CD4-positive, alpha-beta T cell (primary cell): ENCODE measurements at regions not wholly inside any gene's neighbourhood (a gene's known extent, or its start where the extent isn't known, plus 50 kb on each side); places are given as distances from the start of the nearest gene placed in this dataset.

Source experiments
- ATAC-seq: fragments of 200-7000 bp; cut with Tn5 transposase; one replicate; pipeline ENCODE4 v1.10.0; 2022; ENCODE audit warnings: mild to moderate bottlenecking; ENCODE audit not compliant: poor library complexity
- CTCF ChIA-PET: fragments of 350-600 bp; sonication (Branson Sonifier 250); formaldehyde crosslinking; loops from one replicate; lab custom pipeline; 2021; ENCODE audit warnings: antibody characterized with exemption, inconsistent platforms; lab: Charles Lee
- POLR2A ChIA-PET: fragments of 350-600 bp; sonication (Branson Sonifier 250); formaldehyde crosslinking; loops from one replicate; lab custom pipeline; 2021; ENCODE audit warnings: antibody characterized with exemption, inconsistent platforms; lab: Charles Lee
- DNase-seq, 14 experiments: peaks; one replicate each; pipeline ENCODE4 v3.0.0-alpha.2; 2013 to 2020; ENCODE audit warnings: mixed read lengths in 2 of 14
- H3K27ac ChIP-seq, 2 donors: one replicate each; pipeline versions ENCODE4 v1.5.1 to v1.7.0; 2013; ENCODE audit warnings: low read length in 2 of 2, low read depth in 1 of 2, mild to moderate bottlenecking in 1 of 2
- H3K27me3 ChIP-seq, 2 experiments: 1 replicate in 1 of 2; 2 replicates in 1 of 2; pipeline versions ENCODE4 v1.6.1 to v1.7.0; 2013; ENCODE audit warnings: low read length in 2 of 2, control low read depth in 1 of 2, mild to moderate bottlenecking in 1 of 2, moderate library complexity in 1 of 2; ENCODE audit not compliant: insufficient read depth in 2 of 2, control insufficient read depth in 1 of 2
- H3K36me3 ChIP-seq: one replicate; pipeline ENCODE4 v1.6.1; 2013; ENCODE audit warnings: low read length, control low read depth; ENCODE audit not compliant: insufficient read depth
- H3K4me1 ChIP-seq: one replicate; pipeline ENCODE4 v1.6.1; 2013; ENCODE audit warnings: low read length, control low read depth; ENCODE audit not compliant: insufficient read depth
- H3K4me3 ChIP-seq: one replicate; pipeline ENCODE4 v1.5.1; 2013; ENCODE audit warnings: mild to moderate bottlenecking, low read length, moderate library complexity
- H3K9me3 ChIP-seq, 2 experiments: 1 replicate in 1 of 2; 2 replicates in 1 of 2; pipeline versions ENCODE4 v1.6.1 to v1.7.0; 2013; ENCODE audit warnings: low read length in 2 of 2, mild to moderate bottlenecking in 2 of 2, control low read depth in 1 of 2, moderate library complexity in 1 of 2; ENCODE audit not compliant: control insufficient read depth in 1 of 2, insufficient read depth in 1 of 2
- H3K27ac Mint-ChIP-seq: one replicate; pipeline ENCODE4 v1.8.0; 2020; ENCODE audit warnings: mixed read lengths
- H3K27me3 Mint-ChIP-seq: one replicate; pipeline ENCODE4 v1.8.0; 2021; ENCODE audit warnings: mixed read lengths
- H3K36me3 Mint-ChIP-seq: one replicate; pipeline ENCODE4 v1.8.0; 2021; ENCODE audit warnings: low read depth, mixed read lengths
- H3K4me1 Mint-ChIP-seq: one replicate; pipeline ENCODE4 v1.8.0; 2021; ENCODE audit warnings: low read depth, mixed read lengths
- H3K4me3 Mint-ChIP-seq: one replicate; pipeline ENCODE4 v1.8.0; 2020; ENCODE audit warnings: mild to moderate bottlenecking, mixed read lengths
- H3K9me3 Mint-ChIP-seq: one replicate; pipeline ENCODE4 v1.8.0; 2020; ENCODE audit warnings: mixed read lengths
- CTCF ChIP-seq: fragments of 200-600 bp; IDR thresholded peaks from one replicate; pipeline ENCODE4 v1.8.0; 2022; ENCODE audit warnings: antibody characterized with exemption, mild to moderate bottlenecking
- intact Hi-C, 2 experiments: fragments of 100-400 bp; cut with DNase I in 1 of 2; cut with micrococcal nuclease in 1 of 2; formaldehyde crosslinking; loops; one replicate each; pipeline versions ENCODE4 v1.15.1 to v1.9.0; 2023 to 2025; cut with DNase I, micrococcal nuclease

GRCh38 chr1:65486613-65487012 lies 66.1 kb downstream of the LEPR start:
- H3K9me3 ChIP-seq: no peaks in the 10 kb centered on the region
- Mint-ChIP-seq H3K27ac (no peak overlapping the region), H3K4me3 (no peak overlapping the region), H3K36me3 (no peaks in the 10 kb centered on the region), H3K4me1 (no peaks in the 10 kb centered on the region), H3K9me3 (no peaks in the 10 kb centered on the region), H3K27me3 (no peaks in the 10 kb centered on the region)
- POLR2A ChIA-PET: no interaction called here
- no peaks in the 10 kb centered on the region for H3K4me1 ChIP-seq
- no peaks in the 10 kb centered on the region for H3K36me3 ChIP-seq
- ATAC-seq (no peak), DNase-seq (no peak)
- intact Hi-C loops: no loop called here
- no peaks in the 10 kb centered on the region for H3K27me3 ChIP-seq
- CTCF ChIA-PET: no interaction called here
- H3K27ac ChIP-seq: no peak overlapping the region
- no peak for TF ChIP-seq CTCF
- no peak overlapping the region for H3K4me3 ChIP-seq

GRCh38 chr1:65489481-65489880 lies 69.0 kb downstream of the LEPR start:
- no peaks in the 10 kb centered on the region for H3K36me3 ChIP-seq
- POLR2A ChIA-PET: interaction anchor here (1.0 kb wide), 1 partner anchor 14 kb away, joined by 3 read pairs; no protein-coding TSS in a partner anchor
- no peaks in the 10 kb centered on the region for H3K4me1 ChIP-seq
- Mint-ChIP-seq H3K9me3 (no peaks in the 10 kb centered on the region), H3K27me3 (no peaks in the 10 kb centered on the region), H3K4me3 (no peak overlapping the region), H3K27ac (no peak overlapping the region), H3K4me1 (no peaks in the 10 kb centered on the region), H3K36me3 (no peaks in the 10 kb centered on the region)
- intact Hi-C loops: no loop called here
- H3K9me3 ChIP-seq: no peaks in the 10 kb centered on the region
- H3K27ac ChIP-seq: no peak overlapping the region
- ATAC-seq (no peak), DNase-seq (no peak)
- CTCF ChIA-PET: no interaction called here
- no peak for TF ChIP-seq CTCF
- no peak overlapping the region for H3K4me3 ChIP-seq
- H3K27me3 ChIP-seq: no peaks in the 10 kb centered on the region

- Histone ChIP-seq H3K4me1 (no peaks in the 10 kb centered on the region), H3K27ac (no peak overlapping the region), H3K27me3 (no peaks in the 10 kb centered on the region), H3K4me3 (no peak overlapping the region), H3K9me3 (no peaks in the 10 kb centered on the region), H3K36me3 (no peaks in the 10 kb centered on the region)
- ChIA-PET POLR2A (interaction anchor here (1.0 kb wide), 1 partner anchor 15 kb away, joined by 3 read pairs; no protein-coding TSS in a partner anchor), CTCF (no interaction called here)
- ATAC-seq: no peak
- H3K9me3 Mint-ChIP-seq: no peaks in the 10 kb centered on the region
- no peak overlapping the region for H3K4me3 Mint-ChIP-seq
- no peak for TF ChIP-seq CTCF
- H3K27ac Mint-ChIP-seq: no peak overlapping the region
- intact Hi-C loops: no loop called here
- no peaks in the 10 kb centered on the region for H3K4me1 Mint-ChIP-seq
- no peaks in the 10 kb centered on the region for H3K27me3 Mint-ChIP-seq
- no peak for DNase-seq
- H3K36me3 Mint-ChIP-seq: no peaks in the 10 kb centered on the region
Measured at GRCh38 chr1:65490231-65491009, 70.0 kb downstream of the LEPR start.
